Nephron progenitor cell (in vitro differentiated cells): ENCODE measurements at regions not wholly inside any gene's neighbourhood (a gene's known extent, or its start where the extent isn't known, plus 50 kb on each side); places are given as distances from the start of the nearest gene placed in this dataset.
"Not testable (repeated sequence)": the region's sequence is repeated elsewhere in the genome, so short reads cannot be mapped to it uniquely, and the experiment has no call there.

Experiments
- DNase-seq: peaks from one replicate; pipeline ENCODE4 v3.0.0; 2021
- H3K27ac Mint-ChIP-seq: 2 replicates; pipeline ENCODE4 v1.8.0; 2021; ENCODE audit warnings: mild to moderate bottlenecking, moderate library complexity, mixed read lengths
- H3K27me3 Mint-ChIP-seq: 2 replicates; pipeline ENCODE4 v1.8.0; 2021; ENCODE audit warnings: mild to moderate bottlenecking, low read depth, mixed read lengths; ENCODE audit not compliant: poor library complexity
- H3K36me3 Mint-ChIP-seq: 2 replicates; pipeline ENCODE4 v1.8.0; 2021; ENCODE audit warnings: low read depth, mixed read lengths
- H3K4me1 Mint-ChIP-seq: 2 replicates; pipeline ENCODE4 v1.8.0; 2021; ENCODE audit warnings: mixed read lengths
- H3K4me3 Mint-ChIP-seq: 2 replicates; pipeline ENCODE4 v1.8.0; 2021; ENCODE audit warnings: mild to moderate bottlenecking, moderate library complexity, mixed read lengths
- H3K9me3 Mint-ChIP-seq: 2 replicates; pipeline ENCODE4 v1.8.0; 2021; ENCODE audit warnings: mild to moderate bottlenecking, moderate library complexity, mixed read lengths
- CTCF ChIP-seq: fragments of 200-600 bp; sonication (generic); IDR thresholded peaks from 2 replicates; pipeline ENCODE4 v1.5.0; 2021; ENCODE audit warnings: antibody characterized with exemption

GRCh38 chr11:96854425-96854824, 464.6 kb downstream of the JRKL start:
- no peak for DNase-seq
- H3K27me3 Mint-ChIP-seq: no peaks in the 10 kb centered on the region
- no peaks in the 10 kb centered on the region for H3K4me1 Mint-ChIP-seq
- no peak overlapping the region for H3K4me3 Mint-ChIP-seq
- H3K9me3 Mint-ChIP-seq: no peaks in the 10 kb centered on the region
- no peak for TF ChIP-seq CTCF
- no peaks in the 10 kb centered on the region for H3K36me3 Mint-ChIP-seq
- no peak overlapping the region for H3K27ac Mint-ChIP-seq

- DNase-seq, H3K27ac Mint-ChIP-seq, H3K4me1 Mint-ChIP-seq, H3K36me3 Mint-ChIP-seq, H3K4me3 Mint-ChIP-seq, H3K27me3 Mint-ChIP-seq: not testable (repeated sequence)
- H3K9me3 Mint-ChIP-seq: peaks cover 13% of the 10 kb centered on the region
These were observed 471.9 kb downstream of the JRKL start for GRCh38 chr11:96861722-96862121.

GRCh38 chr11:96863520-96863919, 473.7 kb downstream of the JRKL start:
- Mint-ChIP-seq H3K4me1 (no peaks in the 10 kb centered on the region), H3K36me3 (no peaks in the 10 kb centered on the region), H3K4me3 (no peak overlapping the region), H3K27ac (no peak overlapping the region), H3K27me3 (peaks cover 2% of the 10 kb centered on the region), H3K9me3 (peaks cover 13% of the 10 kb centered on the region)
- no peak for TF ChIP-seq CTCF
- DNase-seq: no peak

GRCh38 chr11:96865020-96865419, 475.2 kb downstream of the JRKL start:
- no peak for DNase-seq
- peaks cover 6% of the 10 kb centered on the region for H3K27me3 Mint-ChIP-seq
- no peak overlapping the region for H3K4me3 Mint-ChIP-seq
- H3K9me3 Mint-ChIP-seq: peaks cover 13% of the 10 kb centered on the region
- H3K27ac Mint-ChIP-seq: no peak overlapping the region
- no peaks in the 10 kb centered on the region for H3K36me3 Mint-ChIP-seq
- no peaks in the 10 kb centered on the region for H3K4me1 Mint-ChIP-seq
- no peak for TF ChIP-seq CTCF

GRCh38 chr11:96869207-96869606, 479.4 kb downstream of the JRKL start:
- H3K27me3 Mint-ChIP-seq: peaks cover 9% of the 10 kb centered on the region
- no peaks in the 10 kb centered on the region for H3K9me3 Mint-ChIP-seq
- no peak for TF ChIP-seq CTCF
- H3K27ac Mint-ChIP-seq: no peak overlapping the region
- no peaks in the 10 kb centered on the region for H3K36me3 Mint-ChIP-seq
- H3K4me1 Mint-ChIP-seq: no peaks in the 10 kb centered on the region
- no peak for DNase-seq
- H3K4me3 Mint-ChIP-seq: no peak overlapping the region

GRCh38 chr11:96875712-96876111, 485.9 kb downstream of the JRKL start:
- no peak for DNase-seq
- TF ChIP-seq CTCF: no peak
- H3K9me3 Mint-ChIP-seq: no peaks in the 10 kb centered on the region
- H3K27ac Mint-ChIP-seq: no peak overlapping the region
- no peaks in the 10 kb centered on the region for H3K36me3 Mint-ChIP-seq
- H3K27me3 Mint-ChIP-seq: peaks cover 3% of the 10 kb centered on the region
- H3K4me1 Mint-ChIP-seq: no peaks in the 10 kb centered on the region
- no peak overlapping the region for H3K4me3 Mint-ChIP-seq
